HG03460 (cell line): ENCODE measurements at regions not wholly inside any gene's neighbourhood (a gene's known extent, or its start where the extent isn't known, plus 50 kb on each side); places are given as distances from the start of the nearest gene placed in this dataset.
"Not testable (repeated sequence)": the region's sequence is repeated elsewhere in the genome, so short reads cannot be mapped to it uniquely, and the experiment has no call there.

ENCODE experiments used
- ATAC-seq: cut with Tn5 transposase; IDR thresholded peaks from one replicate; pipeline ENCODE4 v1.9.1; 2021; ENCODE audit not compliant: unreplicated experiment

DNA sequence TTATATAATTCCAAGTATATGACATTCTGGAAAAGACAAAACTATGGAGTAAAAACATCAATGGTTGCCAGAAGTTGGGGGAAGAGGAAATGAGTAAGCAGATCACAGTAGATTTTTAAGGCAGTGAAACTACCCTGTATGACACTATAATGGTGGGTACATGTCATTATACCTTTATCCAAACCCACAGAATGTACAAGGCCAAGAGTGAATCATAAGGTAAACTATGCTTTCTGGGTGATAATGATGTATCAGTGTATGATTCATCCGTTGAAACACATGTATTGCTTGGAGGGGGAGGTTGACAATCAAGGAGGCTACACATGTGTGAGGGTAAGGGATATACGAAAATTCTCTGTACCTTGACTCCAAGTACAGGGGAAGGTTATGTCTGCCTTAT, 862.7 kb downstream of the PLA2G4A start:
- ATAC-seq: no peak

DNA sequence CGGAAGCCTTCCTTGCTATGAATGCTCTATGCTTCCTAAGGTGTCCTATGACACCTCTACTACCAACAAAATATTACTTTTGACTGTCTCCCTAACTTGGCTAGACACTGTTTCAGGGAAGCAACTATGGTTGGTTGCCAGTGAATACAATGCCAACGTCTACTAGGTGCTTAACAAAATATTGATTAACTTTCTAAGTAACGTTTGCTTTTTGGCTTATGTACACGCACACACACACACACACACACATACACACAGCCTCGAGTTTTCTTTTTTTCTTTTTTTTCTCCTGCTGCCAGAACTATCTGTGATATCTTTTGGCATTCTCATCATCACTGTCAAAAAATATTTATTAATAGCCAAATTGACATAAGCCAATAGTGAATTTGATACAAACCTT, 864.0 kb downstream of the PLA2G4A start:
- ATAC-seq: no peak

DNA sequence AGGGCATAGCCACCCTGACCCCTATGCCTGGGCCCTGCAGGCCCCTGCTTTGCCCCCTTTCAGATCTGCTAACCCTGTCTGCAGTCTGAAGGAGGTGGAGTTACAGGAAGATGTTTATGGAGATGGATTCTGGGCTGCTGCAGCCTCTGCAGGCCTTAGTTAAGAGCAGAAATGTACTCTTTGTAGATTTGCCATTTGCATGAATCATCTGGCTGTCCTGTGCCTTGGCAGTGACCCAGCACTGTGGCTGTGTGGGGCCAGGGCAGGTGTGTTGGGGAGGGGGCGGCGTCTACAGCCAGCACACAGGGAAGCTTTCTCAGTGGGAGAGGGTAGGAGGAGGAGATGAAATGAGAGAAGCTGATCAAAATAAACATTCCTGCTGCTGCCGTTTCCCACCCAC, 867.3 kb downstream of the PLA2G4A start:
- ATAC-seq: no peak

DNA sequence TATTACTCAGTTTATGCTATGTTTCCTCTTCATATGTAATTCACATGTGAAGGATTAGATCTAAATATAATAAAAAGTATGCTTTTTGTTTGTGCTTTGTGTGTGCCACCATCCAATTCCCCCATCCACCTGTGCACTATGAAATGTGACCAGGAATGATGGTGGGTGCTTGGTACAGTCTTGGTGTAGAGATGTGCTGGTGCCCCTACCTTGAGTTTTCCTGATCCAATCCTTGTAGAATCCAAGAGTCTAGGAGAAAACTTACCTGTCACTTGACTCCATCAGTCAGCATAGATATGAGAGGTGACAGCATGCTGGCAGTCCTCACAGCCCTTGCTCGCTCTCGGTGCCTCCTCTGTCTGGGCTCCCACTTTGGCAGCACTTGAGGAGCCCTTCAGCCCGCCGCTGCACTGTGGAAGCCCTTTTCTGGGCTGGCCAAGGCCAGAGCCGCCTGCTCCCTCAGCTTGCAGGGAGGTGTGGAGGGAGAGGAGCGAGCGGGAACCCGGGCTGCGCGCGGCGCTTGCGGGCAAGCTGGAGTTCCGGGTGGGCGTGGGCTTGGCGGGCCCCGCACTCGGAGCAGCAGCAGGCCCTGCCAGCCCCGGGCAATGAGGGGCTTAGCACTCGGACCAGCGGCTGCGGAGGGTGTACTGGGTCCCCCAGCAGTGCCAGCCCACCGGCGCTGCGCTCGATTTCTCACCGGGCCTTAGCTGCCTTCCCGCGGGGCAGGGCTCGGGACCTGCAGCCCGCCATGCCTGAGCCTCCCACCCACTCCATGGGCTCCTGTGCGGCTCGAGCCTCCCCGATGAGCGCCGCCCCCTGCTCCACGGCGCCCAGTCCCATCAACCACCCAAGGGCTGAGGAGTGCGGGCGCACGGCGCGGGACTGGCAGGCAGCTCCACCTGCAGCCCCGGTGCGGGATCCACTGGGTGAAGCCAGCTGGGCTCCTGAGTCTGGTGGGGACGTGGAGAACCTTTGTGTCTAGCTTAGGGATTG, 874.7 kb downstream of the PLA2G4A start:
- ATAC-seq: not testable (repeated sequence)

DNA sequence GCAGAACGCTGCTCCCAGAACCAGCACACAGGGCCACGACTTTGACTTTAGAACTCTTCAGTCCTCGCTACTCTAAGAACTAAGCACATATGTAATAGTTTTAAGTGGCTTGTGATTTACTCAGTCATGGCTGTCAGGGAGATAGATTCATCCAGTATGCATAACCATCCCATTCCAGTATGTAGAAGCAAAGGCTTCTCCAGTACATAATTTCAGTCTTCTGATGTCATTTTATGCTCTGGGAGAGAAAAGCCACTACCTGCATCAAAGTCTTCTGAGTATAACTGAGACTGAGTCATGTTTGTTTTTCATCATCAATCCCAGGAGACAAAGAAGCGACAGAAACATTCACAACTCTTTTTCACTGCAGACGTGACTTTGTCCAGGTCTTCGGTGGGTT, 885.7 kb downstream of the PLA2G4A start:
- no peak for ATAC-seq

DNA sequence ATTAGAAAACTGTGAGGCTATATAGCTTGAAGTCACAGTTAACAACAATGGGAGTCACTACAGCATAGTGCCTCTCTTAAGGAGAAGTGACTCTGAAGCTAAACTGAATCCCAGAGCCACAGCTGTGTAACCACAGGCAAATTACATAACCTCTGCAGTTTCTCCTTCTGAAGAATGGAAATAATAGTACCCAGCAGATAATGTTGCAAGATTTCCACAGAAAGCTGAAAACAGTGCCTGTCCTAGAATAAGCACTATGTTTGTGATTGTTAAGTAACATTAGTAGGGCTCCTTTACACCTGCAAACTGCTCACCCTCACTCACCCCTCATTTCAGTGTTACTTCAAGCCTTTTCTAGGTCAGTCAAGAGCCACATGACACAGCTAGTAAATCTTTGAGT, 886.7 kb downstream of the PLA2G4A start:
- ATAC-seq: no peak

DNA sequence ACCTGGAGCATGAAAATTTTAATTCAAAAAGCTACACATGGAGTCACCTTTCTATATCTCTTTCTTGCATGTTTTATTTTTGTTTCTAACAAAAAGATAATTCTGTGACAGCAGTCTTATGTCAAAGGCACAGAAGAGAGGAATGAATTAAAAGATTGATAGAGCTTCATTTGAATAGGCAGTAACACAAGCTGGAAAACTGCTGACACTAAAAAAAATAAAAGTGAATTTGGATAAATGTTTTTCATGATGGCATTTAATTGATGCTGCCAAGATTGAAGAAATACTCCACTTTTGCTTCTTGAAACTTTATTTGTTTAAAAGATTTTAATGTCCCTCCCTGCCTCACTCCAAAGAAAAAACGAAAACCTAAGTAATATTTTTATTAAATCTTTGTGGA, 887.4 kb downstream of the PLA2G4A start:
- ATAC-seq: no peak

DNA sequence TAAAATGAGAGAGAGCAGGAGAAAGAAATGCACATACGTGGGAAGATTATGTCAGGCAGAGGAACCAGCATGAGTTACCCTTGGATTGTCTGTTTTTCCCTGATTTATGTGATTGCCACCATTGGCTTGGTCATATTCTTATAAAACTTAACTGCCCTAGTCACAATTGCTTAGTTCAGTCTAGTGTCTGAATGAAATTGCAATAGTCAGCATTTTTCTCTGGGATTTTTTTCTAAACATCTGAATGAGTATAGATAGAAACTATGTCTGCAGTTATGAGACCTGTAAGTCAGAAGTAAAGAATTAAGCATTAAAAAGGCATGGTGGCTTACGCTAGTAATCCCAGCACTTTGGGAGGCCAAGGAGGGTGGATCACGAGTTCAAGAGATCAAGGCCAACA, 889.8 kb downstream of the PLA2G4A start:
- ATAC-seq: no peak

DNA sequence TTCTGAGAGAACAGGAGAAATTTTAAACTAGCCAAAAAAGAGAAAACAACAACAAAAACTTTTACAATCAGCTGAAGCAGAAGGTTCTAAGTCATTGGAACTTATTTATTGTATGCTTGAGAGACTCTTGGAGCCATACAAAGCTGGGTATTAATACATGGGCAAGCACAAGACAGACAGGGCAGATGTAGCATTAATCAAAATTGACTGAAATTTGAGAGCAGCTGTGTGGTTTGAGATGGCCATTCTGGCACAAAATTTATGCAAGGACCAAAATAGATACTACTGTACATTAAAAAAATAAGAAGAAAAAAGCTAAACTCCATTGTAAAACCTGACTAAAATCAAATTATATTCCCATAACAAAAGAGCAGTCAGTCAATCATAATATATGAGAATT, 892.5 kb downstream of the PLA2G4A start:
- ATAC-seq: no peak

DNA sequence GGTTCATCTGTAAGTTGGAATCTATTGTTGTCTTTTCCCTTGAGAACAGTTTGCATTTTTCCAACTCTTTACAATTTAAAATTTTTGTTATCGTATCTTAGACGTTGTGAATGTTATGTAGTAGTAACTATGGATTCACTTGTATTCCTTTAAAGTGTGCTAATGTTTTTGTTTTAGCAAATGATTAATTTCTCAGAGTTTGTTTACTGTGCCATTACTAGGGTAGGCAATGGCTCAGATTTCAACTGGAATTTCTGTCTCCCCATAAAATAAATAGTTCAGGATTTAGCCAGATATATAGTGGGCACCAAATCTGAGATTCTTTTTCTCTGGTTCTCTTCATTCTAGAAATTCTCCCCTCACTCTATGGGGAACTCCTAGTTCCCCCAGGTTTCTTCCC, 896.5 kb downstream of the PLA2G4A start:
- no peak for ATAC-seq

DNA sequence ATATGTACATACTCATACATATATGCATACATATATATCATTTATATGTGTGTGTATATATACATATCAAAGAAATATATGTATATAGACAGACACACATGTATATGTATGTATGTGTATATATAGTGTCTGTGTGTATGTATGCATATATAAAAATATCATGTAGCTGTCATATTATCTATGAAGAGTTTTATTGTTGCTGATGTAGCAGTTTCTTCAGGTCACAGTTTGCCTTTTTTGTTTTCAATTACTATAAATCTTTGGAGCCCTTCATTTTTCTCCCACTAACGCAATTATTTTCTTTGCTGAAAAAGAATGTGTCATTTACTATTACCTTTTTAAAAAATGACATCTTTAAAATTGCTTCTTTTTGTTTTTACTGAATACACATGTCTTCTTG, 904.5 kb downstream of the PLA2G4A start:
- ATAC-seq: no peak

DNA sequence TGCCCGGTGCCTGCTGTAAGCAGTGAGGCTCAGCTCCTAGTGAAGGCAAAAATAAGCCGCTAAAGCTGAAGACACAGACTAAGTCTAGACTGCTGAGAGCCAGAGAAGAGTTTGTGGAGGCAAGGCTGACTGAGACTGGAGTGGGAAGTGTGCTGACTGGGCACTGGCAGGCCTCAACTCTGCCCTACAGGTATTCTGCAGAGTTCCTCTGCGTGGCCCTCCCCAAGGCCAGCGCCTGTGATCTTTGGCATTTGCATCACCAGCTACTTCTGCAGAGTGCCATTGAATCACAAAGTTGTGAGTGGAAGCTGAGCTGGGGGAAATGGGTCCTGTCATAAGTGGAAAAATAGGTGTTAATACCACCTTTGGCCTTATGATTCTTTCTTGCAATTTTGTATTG, 905.7 kb downstream of the PLA2G4A start:
- ATAC-seq: no peak

DNA sequence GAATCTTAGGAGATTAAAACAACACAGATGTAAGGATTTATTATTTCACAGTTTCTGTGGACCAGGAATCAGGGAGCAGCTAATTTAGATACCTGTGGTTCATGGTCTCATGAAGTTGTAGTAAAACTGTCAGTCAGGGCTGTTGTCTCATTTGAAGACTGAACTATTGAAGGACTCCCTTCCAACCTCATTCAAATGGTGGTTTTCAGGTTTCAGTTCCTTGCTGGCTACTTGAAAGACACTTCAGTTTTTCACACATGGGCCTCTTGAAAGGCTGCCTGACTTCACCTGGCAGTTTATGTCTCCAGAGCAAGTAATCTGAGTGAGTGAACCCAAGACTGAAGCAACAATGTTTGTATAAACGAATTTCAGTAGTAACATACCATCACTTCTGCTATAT, 915.9 kb downstream of the PLA2G4A start:
- ATAC-seq: peak; percentile 97

DNA sequence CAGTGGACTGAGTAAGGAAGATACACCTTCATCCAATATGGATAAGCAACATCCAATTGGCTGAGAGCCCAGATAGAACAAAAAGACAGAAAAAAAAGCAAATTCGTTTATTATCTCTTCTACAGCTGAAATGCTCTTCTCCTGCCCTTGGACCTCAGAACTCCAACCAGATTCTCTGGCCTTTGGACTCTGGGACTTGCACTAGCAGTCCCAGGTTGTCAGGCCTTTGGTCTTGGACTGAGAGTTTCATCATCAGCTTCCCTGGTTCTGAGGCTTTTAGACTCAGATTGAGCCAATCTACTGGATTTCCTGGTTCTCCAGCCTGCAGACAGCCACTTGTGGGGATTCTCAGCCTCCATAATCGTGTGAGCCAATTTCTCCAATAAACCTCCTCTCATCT, 926.8 kb downstream of the PLA2G4A start:
- ATAC-seq: no peak

DNA sequence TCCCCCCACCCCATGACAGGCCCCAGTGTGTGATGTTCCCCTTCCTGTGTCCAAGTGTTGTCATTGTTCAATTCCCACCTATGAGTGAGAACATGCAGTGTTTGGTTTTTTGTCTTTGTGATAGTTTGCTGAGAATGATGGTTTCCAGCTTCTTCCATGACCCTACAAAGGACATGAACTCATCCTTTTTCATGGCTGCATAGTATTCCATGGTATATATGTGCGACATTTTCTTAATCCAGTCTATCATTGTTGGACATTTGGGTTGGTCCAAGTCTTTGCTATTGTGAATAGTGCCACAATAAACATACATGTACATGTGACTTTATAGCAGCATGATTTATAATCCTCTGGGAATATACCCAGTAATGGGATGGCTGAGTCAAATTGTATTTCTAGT, 927.9 kb downstream of the PLA2G4A start:
- not testable (repeated sequence) for ATAC-seq

DNA sequence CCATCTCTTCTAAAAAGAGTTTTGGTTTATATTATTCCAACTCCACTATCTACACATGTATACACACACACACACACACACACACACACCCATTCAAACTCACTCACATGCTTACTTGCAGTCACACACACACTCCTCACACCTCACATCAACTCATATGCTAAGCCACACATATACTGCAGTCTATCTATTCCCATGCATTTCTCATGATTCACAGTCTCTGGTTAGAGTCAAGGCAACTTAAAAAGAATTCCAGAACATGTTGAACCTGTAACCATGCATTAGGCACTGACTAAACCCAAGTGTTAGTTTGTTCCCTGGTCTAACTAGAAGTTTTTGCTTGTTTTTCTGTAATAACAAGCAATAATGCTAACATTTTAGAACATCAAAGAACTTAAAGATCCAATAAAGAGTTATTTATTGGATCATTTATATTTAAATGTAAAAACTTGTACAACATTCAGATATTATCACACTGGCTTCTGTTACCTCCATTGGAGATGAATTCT, 931.1 kb downstream of the PLA2G4A start:
- no peak for ATAC-seq

DNA sequence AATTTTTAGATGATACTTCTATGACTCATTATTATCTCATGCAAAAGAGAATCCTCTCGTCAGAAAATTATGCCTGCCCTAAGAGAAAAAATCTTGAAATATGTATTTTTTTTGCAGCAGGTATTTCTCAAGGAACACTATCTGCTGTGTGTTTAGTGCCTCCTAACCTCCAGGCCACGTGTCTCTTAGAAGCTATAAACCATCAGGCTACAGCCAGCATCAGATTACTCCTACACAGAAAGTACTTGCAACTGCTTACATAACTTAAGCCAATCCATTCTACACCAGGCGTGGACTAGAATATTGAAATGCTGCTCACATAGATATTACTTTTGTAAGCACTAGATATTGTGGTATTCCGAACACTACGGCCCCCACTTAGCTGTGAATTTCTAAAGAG, 933.4 kb downstream of the PLA2G4A start:
- no peak for ATAC-seq

DNA sequence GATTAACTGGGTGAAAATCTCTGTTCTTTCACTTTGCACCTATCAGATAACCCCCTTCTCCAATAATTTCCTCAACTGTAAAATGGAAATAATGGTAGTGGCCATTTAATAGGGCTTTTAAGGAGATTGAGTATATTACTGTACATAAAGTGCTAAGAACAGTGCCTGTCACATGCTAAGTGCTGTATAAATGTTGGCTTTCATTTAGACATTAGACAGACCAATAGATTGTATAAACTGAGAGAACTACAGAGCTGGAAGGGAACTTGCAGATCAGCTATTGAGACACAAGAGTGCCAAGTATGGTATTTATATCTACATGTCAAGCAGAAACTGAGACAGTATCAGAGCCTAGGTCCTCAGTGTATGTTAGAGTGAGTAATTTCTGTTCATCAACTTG, 934.7 kb downstream of the PLA2G4A start:
- ATAC-seq: no peak

DNA sequence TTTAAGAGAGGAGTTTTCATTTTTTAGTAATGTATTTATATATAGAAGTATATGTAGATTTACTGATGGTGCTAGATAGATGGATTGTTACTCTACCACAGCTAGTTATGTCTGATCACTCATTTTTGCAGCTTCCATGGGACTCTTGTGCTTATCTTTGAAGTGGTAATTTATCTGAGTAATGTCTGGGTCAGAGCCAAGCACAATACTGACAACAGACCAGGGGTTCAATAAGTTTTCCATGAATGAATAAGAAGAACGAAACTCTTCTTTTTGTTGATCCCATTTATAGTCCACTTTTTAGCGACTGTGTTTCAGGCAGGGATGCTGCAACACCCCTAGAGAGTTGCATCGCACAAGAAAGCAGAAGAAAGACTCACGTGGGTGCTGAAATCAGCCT, 935.2 kb downstream of the PLA2G4A start:
- ATAC-seq: no peak

DNA sequence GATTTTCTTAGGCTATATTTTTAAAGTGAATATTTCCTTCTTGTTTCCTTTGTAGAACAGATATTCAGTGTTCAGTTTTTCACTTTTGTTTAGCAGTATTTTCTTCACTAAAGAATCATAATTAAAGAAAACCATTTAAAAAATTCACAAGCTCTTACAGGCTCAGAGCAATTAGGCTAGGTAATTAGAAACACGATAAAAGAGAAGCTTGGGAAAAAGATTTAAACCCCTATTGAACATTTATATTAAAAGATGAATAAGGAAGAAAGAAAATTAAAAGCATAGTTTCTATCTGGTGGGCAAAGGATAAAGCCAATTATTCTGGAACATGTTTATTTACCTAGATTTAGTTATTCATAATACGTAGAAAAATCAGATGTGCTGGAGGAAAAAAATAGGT, 942.6 kb downstream of the PLA2G4A start:
- no peak for ATAC-seq

DNA sequence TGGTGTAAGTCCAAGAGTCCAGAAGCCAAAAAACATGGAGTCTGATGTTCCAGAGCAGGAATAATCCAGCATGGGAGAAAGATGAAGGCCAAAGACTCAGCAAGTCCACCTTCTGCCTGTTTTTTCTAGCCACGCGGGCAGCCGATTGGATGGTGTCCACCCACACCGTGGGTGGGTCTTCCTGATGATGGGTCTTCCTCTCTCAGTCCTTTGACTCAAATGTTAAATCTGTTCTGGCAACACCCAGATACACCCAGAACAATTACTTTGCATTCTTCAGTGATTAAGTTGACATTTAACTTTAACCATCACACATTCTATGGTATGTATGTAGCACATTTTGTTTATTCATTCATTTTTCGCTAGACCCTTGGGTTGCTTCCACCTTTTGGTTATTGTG, 944.4 kb downstream of the PLA2G4A start:
- ATAC-seq: no peak

DNA sequence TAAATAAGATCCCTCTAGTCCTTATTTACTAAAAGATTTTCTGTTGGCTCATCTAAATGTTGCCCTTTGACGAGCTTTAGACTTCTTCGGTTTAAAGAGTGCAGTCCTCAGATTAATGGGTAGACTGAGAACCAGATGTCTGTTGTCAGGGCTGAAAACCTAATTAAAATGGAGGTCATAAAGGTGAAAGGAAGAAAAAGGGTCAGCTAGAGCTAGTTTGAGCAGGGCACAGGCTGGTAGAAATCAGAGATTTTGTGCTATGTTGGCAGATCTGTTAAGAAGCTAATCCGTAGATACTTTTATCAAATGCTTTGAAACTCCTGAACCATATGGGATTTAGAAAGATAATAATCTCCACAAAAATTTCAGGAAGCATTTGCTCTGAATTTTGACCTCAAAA, 959.0 kb downstream of the PLA2G4A start:
- no peak for ATAC-seq

DNA sequence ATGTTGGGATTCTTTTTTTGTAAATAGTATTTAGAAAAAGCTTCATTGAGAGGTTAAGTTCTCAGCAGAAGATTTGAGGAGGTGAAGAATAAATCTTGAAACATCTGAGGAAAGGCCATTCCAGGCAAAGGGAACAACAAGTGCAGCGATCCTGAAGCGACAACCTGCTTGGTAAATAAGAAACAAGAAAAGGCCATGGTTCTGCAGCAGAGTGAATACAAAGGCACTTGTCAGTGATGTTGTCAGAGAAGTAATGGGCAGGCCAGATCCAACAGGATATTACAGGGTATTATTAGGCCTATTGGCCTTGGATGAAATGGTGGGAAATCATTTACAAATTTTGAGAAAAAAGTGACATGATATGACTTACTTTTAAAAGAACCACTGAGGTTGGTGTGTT, 960.0 kb downstream of the PLA2G4A start:
- no peak for ATAC-seq
